ENCODE measurements at regions not wholly inside any gene's neighbourhood (a gene's known extent, or its start where the extent isn't known, plus 50 kb on each side); places are given as distances from the start of the nearest gene placed in this dataset.

DNA sequence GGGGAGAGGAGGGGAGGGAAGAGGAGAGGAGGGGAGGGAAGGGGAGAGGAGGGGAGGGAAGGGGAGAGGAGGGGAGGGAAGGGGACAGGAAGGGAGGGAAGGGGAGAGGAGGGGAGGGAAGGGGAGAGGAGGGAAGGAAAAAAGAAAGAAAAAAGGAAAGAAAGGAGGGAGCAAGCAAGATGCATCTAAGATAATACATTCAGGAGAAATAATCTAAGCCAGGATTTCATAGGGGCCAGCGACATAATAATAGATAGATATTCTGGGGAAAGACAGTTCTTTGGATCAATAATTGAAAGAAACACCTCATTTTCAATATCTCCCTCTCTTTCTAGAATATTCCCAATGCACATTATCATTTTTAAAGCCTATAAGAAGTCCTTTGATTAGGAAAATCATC is 328.9 kb upstream of the ID2 start (continued):
- TF ChIP-seq PCBP2 (IDR thresholded peaks at IDR 0.05; ENCODE audit: low read depth, low read length, poor library complexity, severe bottlenecking), result peak; percentile 56
- peak; percentile 39 for TF ChIP-seq PCBP1 (IDR thresholded peaks at IDR 0.05; ENCODE audit: low read depth, low read length, poor library complexity, severe bottlenecking)
- no peak for TF ChIP-seq PRMT5 (CRISPR knock-in tag; IDR thresholded peaks at IDR 0.05)
- TF ChIP-seq, protein P1, sequence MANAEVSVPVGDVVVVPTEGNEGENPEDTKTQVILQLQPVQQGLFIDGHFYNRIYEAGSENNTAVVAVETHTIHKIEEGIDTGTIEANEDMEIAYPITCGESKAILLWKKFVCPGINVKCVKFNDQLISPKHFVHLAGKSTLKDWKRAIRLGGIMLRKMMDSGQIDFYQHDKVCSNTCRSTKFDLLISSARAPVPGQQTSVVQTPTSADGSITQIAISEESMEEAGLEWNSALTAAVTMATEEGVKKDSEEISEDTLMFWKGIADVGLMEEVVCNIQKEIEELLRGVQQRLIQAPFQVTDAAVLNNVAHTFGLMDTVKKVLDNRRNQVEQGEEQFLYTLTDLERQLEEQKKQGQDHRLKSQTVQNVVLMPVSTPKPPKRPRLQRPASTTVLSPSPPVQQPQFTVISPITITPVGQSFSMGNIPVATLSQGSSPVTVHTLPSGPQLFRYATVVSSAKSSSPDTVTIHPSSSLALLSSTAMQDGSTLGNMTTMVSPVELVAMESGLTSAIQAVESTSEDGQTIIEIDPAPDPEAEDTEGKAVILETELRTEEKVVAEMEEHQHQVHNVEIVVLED (CRISPR knock-in tag; IDR thresholded peaks at IDR 0.05), result no peak
- no peak for TF ChIP-seq HMG20A (CRISPR knock-in tag; conservative IDR thresholded peaks at IDR 0.05)
- TF ChIP-seq PHB2 (IDR thresholded peaks at IDR 0.05; ENCODE audit: low read depth), result no peak
- TF ChIP-seq RBM39 (optimal IDR thresholded peaks at IDR 0.05; ENCODE audit: low read depth, low read length), result no peak
- no peak for TF ChIP-seq HCFC1 (IDR thresholded peaks at IDR 0.05; ENCODE audit: low read depth, low read length)
- no peak for TF ChIP-seq KLF13 (tag; IDR thresholded peaks at IDR 0.05; ENCODE audit: borderline replicate concordance, low read depth)
- TF ChIP-seq NRF1 (conservative IDR thresholded peaks at IDR 0.05 in 1 of 2, IDR thresholded peaks at IDR 0.05 in 1 of 2), result no peak
- TF ChIP-seq, protein P2, sequence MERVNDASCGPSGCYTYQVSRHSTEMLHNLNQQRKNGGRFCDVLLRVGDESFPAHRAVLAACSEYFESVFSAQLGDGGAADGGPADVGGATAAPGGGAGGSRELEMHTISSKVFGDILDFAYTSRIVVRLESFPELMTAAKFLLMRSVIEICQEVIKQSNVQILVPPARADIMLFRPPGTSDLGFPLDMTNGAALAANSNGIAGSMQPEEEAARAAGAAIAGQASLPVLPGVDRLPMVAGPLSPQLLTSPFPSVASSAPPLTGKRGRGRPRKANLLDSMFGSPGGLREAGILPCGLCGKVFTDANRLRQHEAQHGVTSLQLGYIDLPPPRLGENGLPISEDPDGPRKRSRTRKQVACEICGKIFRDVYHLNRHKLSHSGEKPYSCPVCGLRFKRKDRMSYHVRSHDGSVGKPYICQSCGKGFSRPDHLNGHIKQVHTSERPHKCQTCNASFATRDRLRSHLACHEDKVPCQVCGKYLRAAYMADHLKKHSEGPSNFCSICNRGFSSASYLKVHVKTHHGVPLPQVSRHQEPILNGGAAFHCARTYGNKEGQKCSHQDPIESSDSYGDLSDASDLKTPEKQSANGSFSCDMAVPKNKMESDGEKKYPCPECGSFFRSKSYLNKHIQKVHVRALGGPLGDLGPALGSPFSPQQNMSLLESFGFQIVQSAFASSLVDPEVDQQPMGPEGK (CRISPR knock-in tag; IDR thresholded peaks at IDR 0.05; ENCODE audit: borderline replicate concordance), result no peak
- TF ChIP-seq, protein P3, sequence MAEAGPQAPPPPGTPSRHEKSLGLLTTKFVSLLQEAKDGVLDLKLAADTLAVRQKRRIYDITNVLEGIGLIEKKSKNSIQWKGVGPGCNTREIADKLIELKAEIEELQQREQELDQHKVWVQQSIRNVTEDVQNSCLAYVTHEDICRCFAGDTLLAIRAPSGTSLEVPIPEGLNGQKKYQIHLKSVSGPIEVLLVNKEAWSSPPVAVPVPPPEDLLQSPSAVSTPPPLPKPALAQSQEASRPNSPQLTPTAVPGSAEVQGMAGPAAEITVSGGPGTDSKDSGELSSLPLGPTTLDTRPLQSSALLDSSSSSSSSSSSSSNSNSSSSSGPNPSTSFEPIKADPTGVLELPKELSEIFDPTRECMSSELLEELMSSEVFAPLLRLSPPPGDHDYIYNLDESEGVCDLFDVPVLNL (CRISPR knock-in tag; IDR thresholded peaks at IDR 0.05; ENCODE audit: low read depth), result no peak
- TF ChIP-seq CSDE1 (IDR thresholded peaks at IDR 0.05), result no peak
- TF ChIP-seq ETV1 (tag; conservative IDR thresholded peaks at IDR 0.05; ENCODE audit: low read depth), result no peak
- no peak for TF ChIP-seq ZNF785 (CRISPR knock-in tag; IDR thresholded peaks at IDR 0.05)
- TF ChIP-seq ZFPM2 (CRISPR knock-in tag; IDR thresholded peaks at IDR 0.05), result no peak
- peak; percentile 53 for TF ChIP-seq HNRNPK (IDR thresholded peaks at IDR 0.05; ENCODE audit: low read depth, low read length, poor library complexity, severe bottlenecking)
- TF ChIP-seq JUND (IDR thresholded peaks at IDR 0.05; ENCODE audit: borderline replicate concordance, low read depth, low read length), result no peak
- TF ChIP-seq JUND (tag; IDR thresholded peaks at IDR 0.05; ENCODE audit: borderline replicate concordance, low read depth, low read length), result no peak
- TF ChIP-seq, protein P4, sequence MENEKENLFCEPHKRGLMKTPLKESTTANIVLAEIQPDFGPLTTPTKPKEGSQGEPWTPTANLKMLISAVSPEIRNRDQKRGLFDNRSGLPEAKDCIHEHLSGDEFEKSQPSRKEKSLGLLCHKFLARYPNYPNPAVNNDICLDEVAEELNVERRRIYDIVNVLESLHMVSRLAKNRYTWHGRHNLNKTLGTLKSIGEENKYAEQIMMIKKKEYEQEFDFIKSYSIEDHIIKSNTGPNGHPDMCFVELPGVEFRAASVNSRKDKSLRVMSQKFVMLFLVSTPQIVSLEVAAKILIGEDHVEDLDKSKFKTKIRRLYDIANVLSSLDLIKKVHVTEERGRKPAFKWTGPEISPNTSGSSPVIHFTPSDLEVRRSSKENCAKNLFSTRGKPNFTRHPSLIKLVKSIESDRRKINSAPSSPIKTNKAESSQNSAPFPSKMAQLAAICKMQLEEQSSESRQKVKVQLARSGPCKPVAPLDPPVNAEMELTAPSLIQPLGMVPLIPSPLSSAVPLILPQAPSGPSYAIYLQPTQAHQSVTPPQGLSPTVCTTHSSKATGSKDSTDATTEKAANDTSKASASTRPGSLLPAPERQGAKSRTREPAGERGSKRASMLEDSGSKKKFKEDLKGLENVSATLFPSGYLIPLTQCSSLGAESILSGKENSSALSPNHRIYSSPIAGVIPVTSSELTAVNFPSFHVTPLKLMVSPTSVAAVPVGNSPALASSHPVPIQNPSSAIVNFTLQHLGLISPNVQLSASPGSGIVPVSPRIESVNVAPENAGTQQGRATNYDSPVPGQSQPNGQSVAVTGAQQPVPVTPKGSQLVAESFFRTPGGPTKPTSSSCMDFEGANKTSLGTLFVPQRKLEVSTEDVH (IDR thresholded peaks at IDR 0.05; ENCODE audit: low read depth, partially characterized antibody), result no peak

Data from K562 (cell line).